H1 (cell line): ENCODE measurements at regions not wholly inside any gene's neighbourhood (a gene's known extent, or its start where the extent isn't known, plus 50 kb on each side); places are given as distances from the start of the nearest gene placed in this dataset.
A peak's percentile ranks its signal among the peaks of the same experiment; 100 is the strongest.

Experiments used
- CEBPB ChIP-seq: IDR thresholded peaks from 2 replicates; pipeline ENCODE4 v1.6.1; 2012; ENCODE audit warnings: low read depth, low read length
- HDAC6 ChIP-seq: IDR thresholded peaks from one replicate; pipeline ENCODE4 v1.7.1; 2012; ENCODE audit warnings: low read depth, mild to moderate bottlenecking, inconsistent platforms, low read length, moderate library complexity
- POLR2A ChIP-seq, 2 experiments: IDR thresholded peaks; 1 replicate in 1 of 2; 2 replicates in 1 of 2; pipeline ENCODE4 v1.6.1; 2011; ENCODE audit warnings: low read depth in 2 of 2, low read length in 2 of 2, mild to moderate bottlenecking in 2 of 2; ENCODE audit errors: control extremely low read depth in 1 of 2
- SIRT6 ChIP-seq: IDR thresholded peaks from one replicate; pipeline ENCODE4 v1.7.1; 2012; ENCODE audit warnings: low read length, inconsistent platforms
- SP2 ChIP-seq: IDR thresholded peaks from 2 replicates; pipeline ENCODE4 v1.6.1; 2012; ENCODE audit warnings: mild to moderate bottlenecking, low read length, inconsistent platforms
- SP4 ChIP-seq: IDR thresholded peaks from 2 replicates; pipeline ENCODE4 v1.6.1; 2012; ENCODE audit warnings: low read length, inconsistent platforms
- TF ChIP-seq, protein P1 (sequence below), 3 experiments: IDR thresholded peaks; 1 replicate in 2 of 3; 2 replicates in 1 of 3; pipeline versions ENCODE4 v1.5.1 to v1.6.1; 2011; ENCODE audit warnings: low read length in 3 of 3, mild to moderate bottlenecking in 3 of 3, inconsistent platforms in 2 of 3, low read depth in 1 of 3, moderate library complexity in 1 of 3; ENCODE audit not compliant: insufficient read depth in 1 of 3; ENCODE audit errors: control extremely low read depth in 1 of 3

DNA sequence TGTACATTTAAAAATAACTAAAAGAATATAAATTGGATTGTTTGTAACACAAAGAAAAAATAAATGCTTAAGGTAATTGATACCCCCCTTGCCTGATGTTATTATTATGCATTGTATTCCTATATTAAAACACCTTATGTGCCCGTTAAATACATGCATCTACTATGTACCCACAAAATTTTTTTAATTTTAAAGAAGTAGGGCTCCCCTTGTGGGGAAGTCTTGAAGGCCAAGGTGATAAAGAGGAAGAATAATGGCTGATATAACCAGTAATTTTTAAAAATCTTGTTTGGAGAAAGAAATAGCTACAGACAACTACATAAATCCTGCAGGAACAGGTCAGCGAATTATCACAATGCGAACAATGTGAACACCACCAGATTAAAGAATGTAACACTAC is 451.7 kb upstream of the ARHGEF26 start:
- no peak for TF ChIP-seq SP4
- TF ChIP-seq, protein P1, sequence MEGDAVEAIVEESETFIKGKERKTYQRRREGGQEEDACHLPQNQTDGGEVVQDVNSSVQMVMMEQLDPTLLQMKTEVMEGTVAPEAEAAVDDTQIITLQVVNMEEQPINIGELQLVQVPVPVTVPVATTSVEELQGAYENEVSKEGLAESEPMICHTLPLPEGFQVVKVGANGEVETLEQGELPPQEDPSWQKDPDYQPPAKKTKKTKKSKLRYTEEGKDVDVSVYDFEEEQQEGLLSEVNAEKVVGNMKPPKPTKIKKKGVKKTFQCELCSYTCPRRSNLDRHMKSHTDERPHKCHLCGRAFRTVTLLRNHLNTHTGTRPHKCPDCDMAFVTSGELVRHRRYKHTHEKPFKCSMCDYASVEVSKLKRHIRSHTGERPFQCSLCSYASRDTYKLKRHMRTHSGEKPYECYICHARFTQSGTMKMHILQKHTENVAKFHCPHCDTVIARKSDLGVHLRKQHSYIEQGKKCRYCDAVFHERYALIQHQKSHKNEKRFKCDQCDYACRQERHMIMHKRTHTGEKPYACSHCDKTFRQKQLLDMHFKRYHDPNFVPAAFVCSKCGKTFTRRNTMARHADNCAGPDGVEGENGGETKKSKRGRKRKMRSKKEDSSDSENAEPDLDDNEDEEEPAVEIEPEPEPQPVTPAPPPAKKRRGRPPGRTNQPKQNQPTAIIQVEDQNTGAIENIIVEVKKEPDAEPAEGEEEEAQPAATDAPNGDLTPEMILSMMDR (IDR thresholded peaks at IDR 0.05; ENCODE audit: control extremely low read depth in 1 of 3, insufficient read depth in 1 of 3, low read depth in 1 of 3, low read length in 3 of 3), result peak in 1 of 3 experiments; percentile 8; a peak in 2 of 4 replicates
- no peak for TF ChIP-seq POLR2A (IDR thresholded peaks at IDR 0.05; ENCODE audit: control extremely low read depth in 1 of 2, low read depth in 2 of 2, low read length in 2 of 2)
- TF ChIP-seq SIRT6, result no peak
- TF ChIP-seq SP2, result no peak
- TF ChIP-seq HDAC6, result no peak
- no peak for TF ChIP-seq CEBPB
